IMR-90 (cell line): ENCODE measurements at regions not wholly inside any gene's neighbourhood (a gene's known extent, or its start where the extent isn't known, plus 50 kb on each side); places are given as distances from the start of the nearest gene placed in this dataset.

Experiments
- CTCF ChIP-seq: conservative IDR thresholded peaks from 2 replicates; pipeline ENCODE4 v1.5.1; 2012; ENCODE audit warnings: mild to moderate bottlenecking, low read depth, low read length, improper control_type of control experiment
- MAZ ChIP-seq: IDR thresholded peaks from 2 replicates; pipeline ENCODE4 v1.6.1; 2012; ENCODE audit warnings: low read depth, mild to moderate bottlenecking, low read length, improper control_type of control experiment, moderate library complexity, borderline replicate concordance
- POLR2A ChIP-seq: IDR thresholded peaks from 2 replicates; pipeline ENCODE4 v1.6.1; 2012; ENCODE audit warnings: mild to moderate bottlenecking, low read depth, low read length
- USF2 ChIP-seq: fragments of 150-350 bp; IDR thresholded peaks from 2 replicates; pipeline ENCODE4 v1.6.1; 2017; ENCODE audit warnings: mild to moderate bottlenecking, antibody characterized with exemption, low read length, low read depth

- TF ChIP-seq POLR2A (no peak), CTCF (no peak), USF2 (no peak), MAZ (no peak)
Measured at GRCh38 chr20:22260506-22260905, 323.9 kb downstream of the FOXA2 start.
